ENCODE measurements at regions not wholly inside any gene's neighbourhood (a gene's known extent, or its start where the extent isn't known, plus 50 kb on each side); places are given as distances from the start of the nearest gene placed in this dataset.

DNA sequence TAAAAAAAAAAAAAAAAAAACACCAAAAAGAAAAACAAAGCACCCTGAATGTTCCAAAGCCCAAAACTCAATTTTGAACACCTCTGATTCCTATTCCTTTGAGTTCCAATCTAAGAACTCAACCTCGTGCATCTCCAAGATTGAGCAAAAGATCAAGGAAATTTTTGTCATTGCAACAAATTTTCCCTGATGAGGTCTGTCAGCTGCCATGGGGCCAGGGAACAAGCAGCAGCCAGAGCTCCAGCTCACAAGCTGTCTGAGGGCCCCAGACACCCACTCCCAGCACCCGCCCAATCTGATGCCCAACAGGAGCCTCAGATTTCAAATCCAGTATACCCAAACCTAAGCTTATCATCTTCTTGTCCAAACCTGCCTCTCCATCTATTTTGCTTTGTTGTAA lies 87.6 kb upstream of the ACP3 start:
- POLR2A ChIA-PET = no interaction called here
- Histone ChIP-seq H3K27ac (ENCODE audit: low read length) (no peak overlapping the region), H3K4me3 (ENCODE audit: control insufficient read depth in 1 of 2, extremely low read depth in 1 of 2, low read length in 1 of 2) (no peak overlapping the region), H3K9me3 (no peaks in the 10 kb centered on the region), H3K36me3 (ENCODE audit: control insufficient read depth in 2 of 2, extremely low read depth in 1 of 2, insufficient read depth in 1 of 2, low read length in 1 of 2) (no peaks in the 10 kb centered on the region), H3K27me3 (replicated peaks in 1 of 2; ENCODE audit: control insufficient read depth in 2 of 2, extremely low read depth in 1 of 2, insufficient read depth in 2 of 2, low read length in 1 of 2) (no peaks in the 10 kb centered on the region), H3K4me1 (ENCODE audit: control insufficient read depth in 1 of 2, extremely low read depth in 1 of 2, insufficient read depth in 2 of 2, low read length in 2 of 2) (no peaks in the 10 kb centered on the region)
- peaks cover 7 to 10% of the 10 kb centered on the region in 2 donors for H3K27me3 Mint-ChIP-seq
- H3K4me1 Mint-ChIP-seq = no peaks in the 10 kb centered on the region
- DNase-seq (no peak), ATAC-seq (replicated peaks in 1 of 4) (no peak)
- 84% methylated on average over 2 of the region's 2 CpGs for WGBS (ENCODE audit: insufficient coverage)
- H3K27ac Mint-ChIP-seq = no peak overlapping the region
- no peaks in the 10 kb centered on the region for H3K36me3 Mint-ChIP-seq
- no peaks in the 10 kb centered on the region for H3K9me3 Mint-ChIP-seq
- no peak overlapping the region for H3K4me3 Mint-ChIP-seq
- CTCF ChIA-PET = no interaction called here

DNA sequence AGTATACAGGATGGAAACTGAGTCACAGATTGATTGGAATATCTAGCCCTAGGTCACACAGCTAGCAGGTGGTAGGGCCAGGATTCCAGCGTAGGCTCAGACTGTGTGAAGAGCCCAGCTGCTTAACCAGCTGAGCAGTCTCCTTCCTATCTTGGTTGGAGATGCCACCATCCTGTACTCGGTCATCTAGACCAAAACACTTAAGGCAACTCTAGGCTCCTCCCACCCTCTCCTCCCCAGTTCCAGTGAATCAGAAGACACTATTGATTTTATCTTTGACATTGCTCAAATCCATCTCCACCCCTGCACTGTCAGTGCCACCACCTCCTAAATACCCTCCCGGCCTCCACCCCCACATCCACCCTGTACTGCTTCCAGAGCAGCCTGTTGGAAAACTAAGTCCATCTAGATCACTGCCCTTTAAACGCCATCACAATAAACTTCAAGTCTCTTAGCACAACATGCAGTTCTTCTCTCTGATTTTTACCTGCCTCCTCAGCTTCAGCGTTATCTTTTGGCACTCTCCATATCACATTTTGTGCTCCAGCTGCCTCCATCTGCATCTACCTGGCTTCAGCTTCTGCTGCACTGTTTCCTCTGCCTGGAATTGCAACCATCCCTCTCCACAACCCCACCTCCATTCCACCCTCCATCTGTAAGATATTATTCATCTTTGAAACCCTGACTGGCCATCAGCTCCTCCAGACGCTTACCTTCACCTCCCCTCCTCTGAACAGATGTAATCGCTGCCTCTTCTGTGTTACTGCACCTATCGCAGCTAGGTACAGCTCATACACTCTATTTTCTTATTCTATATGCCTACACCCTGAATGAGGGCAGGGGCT lies 86.8 kb upstream of the ACP3 start:
- Mint-ChIP-seq H3K36me3 (no peaks in the 10 kb centered on the region), H3K27ac (no peak overlapping the region), H3K9me3 (no peaks in the 10 kb centered on the region), H3K27me3 (peaks cover 7 to 10% of the 10 kb centered on the region in 2 donors), H3K4me1 (no peaks in the 10 kb centered on the region), H3K4me3 (no peak overlapping the region)
- Histone ChIP-seq H3K36me3 (ENCODE audit: control insufficient read depth in 2 of 2, extremely low read depth in 1 of 2, insufficient read depth in 1 of 2, low read length in 1 of 2) (no peaks in the 10 kb centered on the region), H3K4me1 (ENCODE audit: control insufficient read depth in 1 of 2, extremely low read depth in 1 of 2, insufficient read depth in 2 of 2, low read length in 2 of 2) (no peaks in the 10 kb centered on the region), H3K9me3 (no peaks in the 10 kb centered on the region), H3K27me3 (replicated peaks in 1 of 2; ENCODE audit: control insufficient read depth in 2 of 2, extremely low read depth in 1 of 2, insufficient read depth in 2 of 2, low read length in 1 of 2) (no peaks in the 10 kb centered on the region), H3K27ac (ENCODE audit: low read length) (no peak overlapping the region), H3K4me3 (ENCODE audit: control insufficient read depth in 1 of 2, extremely low read depth in 1 of 2, low read length in 1 of 2) (no peak overlapping the region)
- 88% methylated on average over 7 of the region's 8 CpGs for WGBS (ENCODE audit: insufficient coverage)
- no peak for DNase-seq
- POLR2A ChIA-PET = no interaction called here
- CTCF ChIA-PET = no interaction called here
- no peak for ATAC-seq (replicated peaks in 1 of 4)

DNA sequence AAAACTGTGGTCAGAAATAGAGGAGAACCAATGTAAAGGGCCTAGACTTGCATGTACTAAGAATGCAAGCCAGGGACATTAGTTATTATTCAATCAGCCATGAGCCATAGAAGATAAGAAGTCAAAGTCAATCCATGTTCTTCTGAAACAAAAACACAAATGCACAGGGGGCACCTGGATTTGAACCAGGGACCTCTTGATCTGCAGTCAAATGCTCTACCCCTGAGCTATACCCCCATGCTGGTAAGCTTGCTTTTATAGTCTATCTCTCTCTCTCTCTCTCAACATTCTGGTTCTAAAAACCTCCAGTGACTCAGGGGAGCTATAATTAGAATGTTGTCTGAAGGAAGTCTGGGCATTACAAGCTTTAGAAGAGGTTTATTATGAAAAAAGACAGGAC lies 85.6 kb upstream of the ACP3 start:
- no peaks in the 10 kb centered on the region for H3K4me1 ChIP-seq (ENCODE audit: control insufficient read depth in 1 of 2, extremely low read depth in 1 of 2, insufficient read depth in 2 of 2, low read length in 2 of 2)
- no peak overlapping the region for H3K4me3 ChIP-seq (ENCODE audit: control insufficient read depth in 1 of 2, extremely low read depth in 1 of 2, low read length in 1 of 2)
- POLR2A ChIA-PET = no interaction called here
- H3K4me1 Mint-ChIP-seq = no peaks in the 10 kb centered on the region
- H3K27me3 Mint-ChIP-seq = peaks cover 7 to 10% of the 10 kb centered on the region in 2 donors
- CTCF ChIA-PET = interaction anchor here in 1 of 2 donors (1.1 kb wide), 1 partner anchor 10 kb away, joined by 3 read pairs; no protein-coding TSS in a partner anchor
- H3K27me3 ChIP-seq (replicated peaks in 1 of 2; ENCODE audit: control insufficient read depth in 2 of 2, extremely low read depth in 1 of 2, insufficient read depth in 2 of 2, low read length in 1 of 2) = no peaks in the 10 kb centered on the region
- no peaks in the 10 kb centered on the region for H3K9me3 ChIP-seq
- H3K4me3 Mint-ChIP-seq = no peak overlapping the region
- ATAC-seq (replicated peaks in 1 of 4) = no peak
- H3K36me3 Mint-ChIP-seq = no peaks in the 10 kb centered on the region
- no peak overlapping the region for H3K27ac Mint-ChIP-seq
- no peaks in the 10 kb centered on the region for H3K36me3 ChIP-seq (ENCODE audit: control insufficient read depth in 2 of 2, extremely low read depth in 1 of 2, insufficient read depth in 1 of 2, low read length in 1 of 2)
- H3K9me3 Mint-ChIP-seq = no peaks in the 10 kb centered on the region
- no peak for DNase-seq
- no peak overlapping the region for H3K27ac ChIP-seq (ENCODE audit: low read length)

DNA sequence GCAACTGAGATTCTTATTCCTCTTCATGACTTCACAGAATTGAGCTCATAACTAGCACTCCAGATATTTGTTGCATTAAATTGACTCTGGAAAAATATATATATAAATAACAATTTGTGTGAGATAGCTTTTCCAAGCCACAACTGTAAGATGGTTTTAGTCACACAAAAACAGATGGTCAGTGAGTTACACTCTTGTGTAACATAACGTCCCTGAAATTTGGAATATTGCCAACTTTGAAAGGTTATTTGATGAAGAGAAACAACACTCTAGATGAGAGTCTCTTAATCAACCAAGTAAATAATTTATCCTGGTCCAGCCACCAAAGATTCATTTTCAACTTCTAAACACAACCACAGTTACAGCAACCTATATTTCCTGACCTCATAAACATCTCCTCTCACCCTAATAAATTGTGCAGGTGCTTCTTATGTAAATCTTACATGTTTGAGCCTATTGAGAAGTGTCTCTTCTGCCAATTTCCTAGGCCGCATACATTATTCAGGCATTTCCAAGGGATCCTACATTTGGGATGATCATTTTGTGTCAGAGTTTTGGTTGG lies 84.9 kb upstream of the ACP3 start:
- ATAC-seq (replicated peaks in 1 of 4) (no peak), DNase-seq (no peak)
- no peak overlapping the region for H3K4me3 ChIP-seq (ENCODE audit: control insufficient read depth in 1 of 2, extremely low read depth in 1 of 2, low read length in 1 of 2)
- POLR2A ChIA-PET = interaction anchor here in 1 of 2 donors (0.6 kb wide), 1 partner anchor 871 kb away, joined by 3 read pairs; no protein-coding TSS in a partner anchor
- H3K4me3 Mint-ChIP-seq = no peak overlapping the region
- H3K36me3 ChIP-seq (ENCODE audit: control insufficient read depth in 2 of 2, extremely low read depth in 1 of 2, insufficient read depth in 1 of 2, low read length in 1 of 2) = no peaks in the 10 kb centered on the region
- H3K9me3 ChIP-seq = no peaks in the 10 kb centered on the region
- CTCF ChIA-PET = no interaction called here
- no peaks in the 10 kb centered on the region for H3K4me1 Mint-ChIP-seq
- H3K27ac ChIP-seq (ENCODE audit: low read length) = no peak overlapping the region
- no peaks in the 10 kb centered on the region for H3K9me3 Mint-ChIP-seq
- H3K4me1 ChIP-seq (ENCODE audit: control insufficient read depth in 1 of 2, extremely low read depth in 1 of 2, insufficient read depth in 2 of 2, low read length in 2 of 2) = no peaks in the 10 kb centered on the region
- H3K27ac Mint-ChIP-seq = no peak overlapping the region
- no peaks in the 10 kb centered on the region for H3K27me3 ChIP-seq (replicated peaks in 1 of 2; ENCODE audit: control insufficient read depth in 2 of 2, extremely low read depth in 1 of 2, insufficient read depth in 2 of 2, low read length in 1 of 2)
- peaks cover 7 to 10% of the 10 kb centered on the region in 2 donors for H3K27me3 Mint-ChIP-seq
- no CpG with 5 or more reads among the region's 2 CpGs for WGBS (ENCODE audit: insufficient coverage)
- no peaks in the 10 kb centered on the region for H3K36me3 Mint-ChIP-seq

DNA sequence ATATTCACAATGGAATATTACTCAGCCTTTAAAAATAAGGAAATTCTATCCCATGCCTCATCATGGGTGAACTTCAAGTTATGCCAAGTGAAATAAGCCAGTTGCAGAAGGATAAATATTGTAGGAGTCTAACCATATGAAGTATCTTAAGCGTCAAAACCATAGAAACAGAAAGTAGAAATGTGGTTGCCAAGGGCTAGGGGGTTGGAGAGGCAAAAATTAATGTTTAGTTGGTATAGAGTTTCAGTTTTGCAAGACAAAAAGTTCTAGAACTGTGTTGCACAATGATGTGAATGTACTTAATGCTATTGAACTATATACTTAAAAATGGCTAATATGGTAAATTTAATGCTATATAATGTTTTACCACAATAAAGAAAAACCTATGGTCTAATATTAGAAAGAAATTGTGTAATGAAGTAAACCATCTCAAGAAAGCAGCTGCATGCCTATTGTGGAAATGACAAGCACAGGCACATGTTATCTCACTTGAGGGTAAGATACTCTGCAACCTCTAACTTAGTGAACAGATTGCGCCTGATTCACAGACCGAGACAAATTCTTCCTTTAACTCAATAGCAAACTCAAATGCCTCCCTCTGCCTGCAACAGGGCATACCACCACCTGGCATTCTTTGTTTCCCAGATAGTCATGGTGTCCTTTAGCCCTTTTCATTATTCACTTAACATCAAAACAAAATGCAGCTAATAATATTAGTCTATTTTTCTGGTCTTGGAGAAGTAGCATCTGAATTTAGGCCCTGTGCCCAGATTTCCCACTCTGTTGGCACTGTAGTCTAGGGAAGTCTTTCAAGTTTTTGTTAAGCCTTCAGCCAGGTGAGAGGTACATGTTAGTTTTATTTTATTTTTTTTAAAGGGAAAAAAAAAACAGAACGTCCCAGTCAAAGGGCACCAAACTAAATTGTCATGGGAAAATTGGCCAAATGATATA lies 80.2 kb upstream of the ACP3 start:
- CTCF ChIA-PET = no interaction called here
- H3K36me3 Mint-ChIP-seq = no peaks in the 10 kb centered on the region
- POLR2A ChIA-PET = no interaction called here

DNA sequence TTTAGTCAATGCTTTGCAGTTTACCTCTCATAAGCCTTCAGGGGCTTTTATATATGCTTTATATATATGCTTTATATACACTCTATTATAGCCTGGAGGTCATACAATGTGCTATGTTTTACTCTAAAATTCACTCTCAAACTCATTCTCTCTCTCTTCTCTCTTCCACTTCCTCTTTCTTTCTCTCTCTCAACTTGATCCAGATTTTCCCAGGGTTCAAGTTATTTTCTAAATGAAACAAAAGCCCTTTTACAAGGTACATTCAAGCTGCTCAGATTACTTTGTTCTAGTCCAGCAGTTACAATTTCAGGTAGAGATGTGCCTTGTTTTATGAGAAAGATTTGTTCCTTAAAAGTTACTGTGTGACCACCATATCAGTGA lies 79.6 kb upstream of the ACP3 start:
- Mint-ChIP-seq H3K4me1 (no peaks in the 10 kb centered on the region), H3K27ac (no peak overlapping the region), H3K36me3 (no peaks in the 10 kb centered on the region), H3K4me3 (no peak overlapping the region), H3K9me3 (peaks cover 0 to 4% (median 0%) of the 10 kb centered on the region in 3 donors), H3K27me3 (peaks cover 10 to 22% of the 10 kb centered on the region in 2 donors)
- no peaks in the 10 kb centered on the region for H3K27me3 ChIP-seq (replicated peaks in 1 of 2; ENCODE audit: control insufficient read depth in 2 of 2, extremely low read depth in 1 of 2, insufficient read depth in 2 of 2, low read length in 1 of 2)
- ChIA-PET POLR2A (no interaction called here), CTCF (no interaction called here)
- no peaks in the 10 kb centered on the region for H3K36me3 ChIP-seq (ENCODE audit: control insufficient read depth in 2 of 2, extremely low read depth in 1 of 2, insufficient read depth in 1 of 2, low read length in 1 of 2)
- ATAC-seq (replicated peaks in 1 of 4) (no peak), DNase-seq (no peak)
- no peaks in the 10 kb centered on the region for H3K9me3 ChIP-seq
- H3K27ac ChIP-seq (ENCODE audit: low read length) = no peak overlapping the region
- no peaks in the 10 kb centered on the region for H3K4me1 ChIP-seq (ENCODE audit: control insufficient read depth in 1 of 2, extremely low read depth in 1 of 2, insufficient read depth in 2 of 2, low read length in 2 of 2)
- H3K4me3 ChIP-seq (ENCODE audit: control insufficient read depth in 1 of 2, extremely low read depth in 1 of 2, low read length in 1 of 2) = no peak overlapping the region

More for the DNA sequence above, 80.2 kb upstream of the ACP3 start:
- no peaks in the 10 kb centered on the region for H3K9me3 ChIP-seq
- Mint-ChIP-seq H3K27ac (no peak overlapping the region), H3K4me3 (no peak overlapping the region), H3K27me3 (peaks cover 8 to 19% of the 10 kb centered on the region in 2 donors), H3K9me3 (peaks cover 0 to 4% (median 0%) of the 10 kb centered on the region in 3 donors), H3K4me1 (no peaks in the 10 kb centered on the region)
- WGBS (ENCODE audit: insufficient coverage) = 87% methylated on average over 3 of the region's 4 CpGs
- DNase-seq = no peak
- H3K4me3 ChIP-seq (ENCODE audit: control insufficient read depth in 1 of 2, extremely low read depth in 1 of 2, low read length in 1 of 2) = no peak overlapping the region
- no peak overlapping the region for H3K27ac ChIP-seq (ENCODE audit: low read length)
- H3K27me3 ChIP-seq (replicated peaks in 1 of 2; ENCODE audit: control insufficient read depth in 2 of 2, extremely low read depth in 1 of 2, insufficient read depth in 2 of 2, low read length in 1 of 2) = no peaks in the 10 kb centered on the region
- no peaks in the 10 kb centered on the region for H3K4me1 ChIP-seq (ENCODE audit: control insufficient read depth in 1 of 2, extremely low read depth in 1 of 2, insufficient read depth in 2 of 2, low read length in 2 of 2)
- no peaks in the 10 kb centered on the region for H3K36me3 ChIP-seq (ENCODE audit: control insufficient read depth in 2 of 2, extremely low read depth in 1 of 2, insufficient read depth in 1 of 2, low read length in 1 of 2)
- no peak for ATAC-seq (replicated peaks in 1 of 4)

Data from T-cell (primary cell).